Kidney capillary endothelial cell (primary cell): ENCODE measurements at regions not wholly inside any gene's neighbourhood (a gene's known extent, or its start where the extent isn't known, plus 50 kb on each side); places are given as distances from the start of the nearest gene placed in this dataset.
"Not testable (repeated sequence)": the region's sequence is repeated elsewhere in the genome, so short reads cannot be mapped to it uniquely, and the experiment has no call there.

Experiments
- DNase-seq: peaks from one replicate; pipeline ENCODE4 v3.0.0-alpha.2; 2018; ENCODE audit warnings: low spot score

DNA sequence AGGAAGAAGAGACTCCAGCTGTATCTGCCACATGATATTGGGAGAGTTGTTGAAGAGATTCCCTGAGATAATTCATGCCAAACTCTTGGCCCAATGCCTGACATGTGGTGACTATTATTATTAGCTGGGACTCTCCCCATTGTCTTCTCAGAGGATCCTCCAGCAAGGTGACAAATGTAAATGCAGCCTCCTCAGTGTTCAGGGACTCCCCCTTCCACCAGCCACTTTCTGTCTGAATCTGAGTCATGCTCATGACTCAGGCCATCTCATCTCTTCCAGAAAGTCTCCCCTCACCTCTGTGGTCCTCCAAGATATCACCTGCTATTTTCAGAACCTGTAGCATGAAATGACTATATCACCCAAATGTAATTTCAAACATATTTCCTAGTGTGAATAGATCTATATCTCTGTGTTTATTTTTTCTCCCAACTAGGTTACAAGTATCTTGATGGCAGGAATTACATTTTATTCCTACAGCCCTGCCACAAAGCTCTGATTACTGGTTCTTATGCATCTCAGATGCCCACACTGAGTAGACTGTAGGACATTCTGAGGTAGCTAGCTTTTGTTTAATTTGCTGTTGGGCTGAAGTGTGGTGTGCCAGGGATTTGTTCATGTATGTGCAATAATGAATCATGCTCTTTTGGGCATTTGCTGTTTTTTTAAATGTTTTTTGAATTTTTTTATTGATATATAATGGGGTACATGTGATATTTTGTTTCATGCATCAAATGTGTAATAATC lies 126.6 kb upstream of the IL12B start:
- DNase-seq = no peak

DNA sequence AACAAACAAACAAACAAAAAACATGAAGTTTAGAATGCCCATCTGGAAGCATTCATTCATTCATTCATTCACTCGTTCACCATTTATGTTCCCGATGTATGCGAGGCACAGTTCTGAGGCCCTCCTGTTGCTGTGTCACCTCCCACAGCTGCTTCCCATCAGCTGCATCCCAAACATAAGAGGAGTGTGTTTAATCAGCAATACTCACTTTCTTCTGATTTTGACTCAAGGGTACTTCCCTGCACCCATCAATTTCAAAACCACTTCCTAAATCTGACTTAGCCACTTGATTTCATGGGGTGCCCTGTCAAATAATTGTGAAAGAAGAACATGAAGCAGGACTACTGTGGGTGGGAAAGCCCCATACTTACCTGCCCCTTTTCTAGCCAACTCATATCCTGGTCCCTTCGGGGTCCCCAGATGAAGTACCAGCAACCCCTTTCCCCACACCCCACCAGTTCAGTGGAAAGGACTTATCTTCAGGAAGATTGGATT lies 128.0 kb upstream of the IL12B start:
- no peak for DNase-seq

DNA sequence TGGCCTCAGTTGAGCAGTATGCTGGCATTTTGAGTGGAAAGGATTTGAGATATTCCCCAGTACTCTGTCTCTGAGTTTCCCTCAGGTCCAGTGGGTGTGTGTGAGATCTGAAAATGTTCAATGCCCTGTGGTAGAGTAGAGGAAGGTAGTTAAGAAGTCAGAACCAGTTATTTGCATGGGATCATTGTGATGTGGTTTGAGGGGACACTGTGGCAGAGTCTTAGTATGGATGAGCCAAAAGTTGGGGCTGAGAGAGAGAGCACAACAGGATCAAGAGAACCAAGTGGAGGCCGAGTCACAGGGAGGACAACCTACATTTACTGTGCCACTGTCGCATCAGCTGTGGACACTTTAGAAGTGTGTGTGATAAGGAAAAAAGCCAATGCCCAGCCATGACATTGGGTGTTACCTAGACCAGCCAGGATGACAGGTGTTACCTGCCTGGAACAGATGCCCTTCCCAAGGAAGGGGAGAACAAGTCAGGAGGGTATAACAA lies 128.9 kb upstream of the IL12B start:
- DNase-seq = no peak

DNA sequence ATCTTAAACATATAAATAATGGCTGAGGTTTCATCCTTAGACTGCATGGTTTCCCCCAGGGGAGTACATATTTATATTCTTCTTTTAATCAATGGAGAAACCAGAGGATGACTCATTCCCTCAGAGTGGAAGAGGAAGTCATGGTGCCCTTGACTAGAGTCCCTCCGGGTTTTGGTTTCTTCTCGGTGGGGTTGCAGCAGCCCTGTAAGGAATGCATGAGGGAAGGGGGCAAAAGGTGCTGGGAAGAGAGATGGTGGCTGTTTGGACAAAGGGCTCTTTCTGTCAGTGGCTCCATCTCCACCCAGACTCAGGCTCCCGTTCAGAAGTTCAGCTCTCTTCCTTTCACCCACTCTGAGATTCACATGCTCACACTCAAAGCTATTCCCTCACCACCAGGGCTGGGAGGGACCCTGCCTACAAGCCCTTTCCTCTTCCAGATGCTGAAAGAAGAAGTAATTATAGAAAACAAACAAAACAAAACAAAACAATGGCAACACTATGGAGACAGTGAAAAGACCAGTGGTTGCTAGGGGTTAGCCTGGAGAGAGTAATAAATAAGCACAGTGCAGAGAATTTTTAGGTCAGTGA lies 129.8 kb upstream of the IL12B start:
- no peak for DNase-seq

DNA sequence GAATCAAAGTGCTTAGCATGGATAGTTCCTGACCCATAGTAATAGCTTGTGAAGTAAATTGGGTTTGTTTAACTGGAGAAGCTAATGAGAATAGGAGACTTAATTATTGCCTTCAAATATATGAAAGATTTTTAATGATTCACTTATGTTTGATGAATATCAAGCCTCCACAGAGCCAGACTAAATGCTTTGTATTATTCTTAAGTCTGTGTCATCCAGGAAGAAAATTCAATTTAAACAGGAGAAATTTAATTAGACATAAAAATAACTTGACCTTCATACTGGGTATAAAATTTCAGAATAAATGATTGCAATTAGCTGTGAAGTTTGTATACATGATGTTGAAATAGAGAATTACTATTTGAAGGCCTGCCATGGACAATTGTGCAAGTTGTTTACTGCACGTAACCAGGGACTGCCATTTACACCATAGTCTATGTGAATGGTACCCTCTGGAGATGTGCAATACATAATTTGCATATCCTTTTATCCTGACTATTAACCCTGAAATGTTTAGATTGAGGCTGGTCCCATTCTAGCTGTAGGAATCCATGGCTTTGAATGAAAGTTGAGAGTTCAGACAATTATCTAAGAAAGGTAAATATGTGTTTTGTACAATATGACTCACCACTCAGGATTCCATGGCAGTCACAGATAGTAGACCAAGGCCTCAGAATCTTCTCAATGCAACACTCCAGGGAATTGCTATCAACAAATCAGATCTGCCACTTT lies 133.5 kb upstream of the IL12B start:
- no peak for DNase-seq

DNA sequence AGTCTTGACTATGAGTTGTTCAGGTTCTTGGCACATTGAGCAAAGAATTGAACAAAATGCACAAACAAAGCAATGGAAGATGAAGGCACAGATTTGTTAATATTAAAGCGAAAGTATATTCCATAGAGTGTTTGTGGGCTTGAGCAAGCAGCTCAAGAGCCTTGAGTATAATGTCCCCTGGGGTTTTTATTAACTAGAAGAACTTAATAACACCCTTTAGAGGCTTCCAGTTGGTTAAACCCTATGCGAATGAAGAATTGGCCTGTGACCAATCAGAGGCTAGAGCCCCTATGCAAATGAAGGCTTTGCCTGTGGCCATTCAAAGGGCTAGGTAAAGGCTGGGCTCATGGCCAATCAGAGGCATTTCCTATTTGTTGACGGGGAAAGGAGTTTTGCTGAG lies 135.3 kb upstream of the IL12B start:
- no peak for DNase-seq

DNA sequence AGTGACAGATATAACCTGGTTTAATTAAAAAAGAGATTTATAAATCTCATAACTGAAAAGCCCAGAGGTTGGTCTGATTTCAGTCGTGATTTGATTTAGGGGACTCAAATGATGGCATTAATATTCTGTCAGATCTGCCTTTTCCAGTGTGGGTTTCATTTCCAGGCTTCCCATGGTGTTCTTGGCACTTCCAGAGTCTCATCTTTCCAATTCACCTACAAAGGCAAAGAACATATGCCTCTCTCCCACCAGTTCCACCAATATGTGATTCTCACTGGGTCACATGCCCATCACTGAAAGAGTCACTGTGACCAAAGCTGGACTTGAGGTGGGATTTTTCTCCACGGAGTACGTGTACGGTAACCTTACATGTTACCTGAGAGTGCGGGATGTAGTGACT lies 137.4 kb upstream of the IL12B start:
- DNase-seq = no peak

DNA sequence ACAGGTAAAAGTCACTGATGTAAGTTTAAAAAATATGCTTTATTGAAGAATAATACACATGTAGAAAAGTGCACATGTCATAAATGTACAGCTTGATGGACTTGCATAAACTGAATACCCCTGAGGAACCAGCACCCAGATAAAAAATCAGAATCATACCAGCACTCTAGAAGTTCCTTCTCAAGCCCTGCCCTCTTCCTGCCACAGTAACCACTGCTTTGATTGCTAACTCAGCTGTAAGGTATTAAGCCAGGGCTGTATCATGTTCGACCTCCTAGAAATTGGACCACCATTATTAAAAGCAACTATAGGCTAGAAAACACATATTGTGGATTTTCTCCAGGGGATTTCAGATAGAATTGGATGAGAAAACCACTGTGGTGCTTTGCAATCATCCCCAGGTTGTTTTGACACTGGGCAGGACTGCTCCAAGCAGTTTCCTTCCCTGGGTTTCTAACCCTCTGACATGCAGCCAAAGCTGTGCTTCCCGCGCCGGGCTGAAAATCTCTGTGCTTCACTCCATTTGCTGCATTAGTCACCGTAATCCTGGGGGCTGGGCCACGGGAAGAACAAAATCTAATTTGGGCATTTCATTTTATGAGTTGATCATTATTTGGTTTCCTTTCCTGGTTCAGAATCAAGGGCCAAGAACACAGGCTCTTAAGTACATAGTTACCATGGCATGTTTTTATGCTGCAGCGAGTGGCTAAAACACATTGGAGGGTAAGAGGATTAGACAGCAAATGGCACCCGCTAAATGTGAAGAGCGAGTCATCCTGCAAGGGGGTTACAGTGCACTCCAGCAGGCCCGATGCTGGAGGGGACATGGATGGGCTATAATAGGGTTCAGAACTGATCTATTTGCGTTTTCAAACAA lies 139.4 kb upstream of the IL12B start:
- no peak for DNase-seq

DNA sequence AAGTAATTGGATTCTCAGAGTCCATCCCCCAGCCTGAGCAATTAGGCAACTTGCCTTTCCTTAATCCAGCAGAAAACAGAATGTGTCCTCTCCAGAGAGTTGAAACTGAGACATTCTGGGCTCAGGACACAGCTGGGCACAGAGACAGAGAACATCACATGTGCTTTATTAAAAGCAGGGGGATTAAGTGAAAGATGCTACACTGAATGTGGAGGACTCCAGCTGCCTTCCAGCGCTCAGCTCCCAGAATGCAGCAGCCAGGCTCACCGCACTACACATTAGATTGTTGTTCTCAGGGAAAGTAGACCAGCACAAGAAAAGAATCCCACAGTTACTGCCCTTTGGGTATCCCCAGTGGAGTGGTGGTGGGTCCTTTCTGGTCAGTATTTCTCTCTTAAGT lies 141.6 kb upstream of the IL12B start:
- DNase-seq = no peak

DNA sequence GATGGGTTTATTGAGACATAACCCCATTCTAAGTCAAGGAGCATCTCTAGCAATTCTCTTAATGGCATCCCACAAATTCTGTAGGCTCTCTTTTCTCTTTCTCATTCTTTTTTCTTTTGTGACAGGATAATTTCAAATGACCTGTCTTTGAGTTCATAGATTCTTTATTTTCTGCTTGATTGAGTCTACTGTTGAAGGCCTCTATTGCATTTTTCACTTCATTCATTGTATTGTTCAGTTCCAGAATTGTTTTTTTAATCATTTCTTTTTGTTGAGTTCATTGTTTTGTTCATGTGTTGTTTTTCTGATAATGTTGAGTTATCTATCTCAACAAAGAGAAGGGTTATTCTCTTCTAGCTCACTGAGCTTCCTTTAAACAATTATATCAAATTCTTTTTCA lies 144.7 kb upstream of the IL12B start:
- DNase-seq = no peak

DNA sequence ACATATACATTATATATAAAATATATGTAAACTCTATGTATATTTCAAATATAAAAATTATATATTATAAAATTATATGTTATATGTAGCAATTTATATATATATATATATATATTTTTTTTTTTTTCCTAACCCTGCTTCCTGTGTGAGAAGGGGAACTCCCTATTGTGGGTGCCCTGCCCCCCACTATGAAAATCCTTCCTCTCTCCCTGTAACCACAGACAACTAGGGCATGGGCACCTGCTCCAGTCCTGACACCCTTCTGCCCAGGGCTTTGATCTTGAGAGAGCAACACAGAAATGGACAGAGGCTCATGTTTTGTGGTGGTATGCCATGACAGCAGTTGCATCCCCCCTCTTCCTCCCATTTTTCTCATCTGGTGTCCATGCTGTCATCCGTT lies 148.7 kb upstream of the IL12B start:
- DNase-seq = no peak

DNA sequence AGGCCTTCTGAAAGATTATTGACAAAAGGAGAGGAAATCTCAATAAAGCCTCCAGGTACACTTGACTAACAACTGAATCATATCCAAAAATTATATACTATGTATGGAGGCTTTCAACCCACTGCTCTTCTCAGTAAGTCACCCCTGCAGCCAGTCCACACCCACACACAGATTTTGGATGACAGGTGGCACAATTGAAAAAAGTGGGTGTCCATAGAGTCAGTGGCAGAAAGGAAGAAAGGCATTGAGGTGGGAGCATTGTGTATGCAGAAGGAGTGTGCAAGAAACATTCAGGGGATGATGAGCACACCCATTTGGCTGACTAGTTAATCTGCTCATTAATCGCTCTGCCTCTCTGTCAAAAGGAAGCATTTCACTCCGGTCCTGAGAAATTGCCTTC lies 150.6 kb upstream of the IL12B start:
- no peak for DNase-seq

DNA sequence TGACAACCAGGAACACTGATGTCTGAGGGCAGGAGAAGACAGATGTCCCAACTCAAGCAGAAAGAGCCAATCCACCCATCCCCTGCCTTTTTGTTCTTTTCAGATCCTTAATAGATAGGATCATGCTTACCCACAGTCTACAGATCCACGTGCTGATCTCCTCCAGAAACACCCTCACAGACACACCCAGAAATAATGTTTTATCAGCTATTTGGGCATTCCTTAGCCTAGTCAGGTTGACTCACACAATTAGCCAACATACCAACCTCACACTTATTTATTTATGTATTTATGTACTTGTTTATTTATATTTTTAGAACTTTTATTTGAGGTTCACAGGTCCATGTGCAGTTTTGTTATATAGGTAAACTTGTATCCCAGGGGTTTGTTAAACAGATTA lies 151.5 kb upstream of the IL12B start:
- DNase-seq = no peak

DNA sequence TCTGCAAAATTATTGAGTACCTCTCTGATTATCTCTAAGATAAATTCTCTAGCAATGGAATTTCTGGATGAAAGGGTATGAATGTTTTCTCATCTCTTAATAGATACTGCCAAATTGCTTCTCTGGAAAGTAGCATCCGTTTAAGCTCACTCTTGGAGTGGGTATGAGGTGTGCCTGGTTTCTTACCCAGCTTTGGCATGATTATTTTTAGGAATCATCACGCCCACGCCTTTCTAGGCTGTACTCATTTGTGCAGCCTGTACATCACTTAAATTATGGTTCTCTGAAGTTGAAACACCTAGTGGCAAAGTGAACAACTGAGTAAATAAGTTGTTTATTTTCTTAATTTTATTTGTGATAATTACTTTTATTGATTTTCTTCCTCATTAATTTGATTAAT lies 156.5 kb upstream of the IL12B start:
- DNase-seq = no peak

DNA sequence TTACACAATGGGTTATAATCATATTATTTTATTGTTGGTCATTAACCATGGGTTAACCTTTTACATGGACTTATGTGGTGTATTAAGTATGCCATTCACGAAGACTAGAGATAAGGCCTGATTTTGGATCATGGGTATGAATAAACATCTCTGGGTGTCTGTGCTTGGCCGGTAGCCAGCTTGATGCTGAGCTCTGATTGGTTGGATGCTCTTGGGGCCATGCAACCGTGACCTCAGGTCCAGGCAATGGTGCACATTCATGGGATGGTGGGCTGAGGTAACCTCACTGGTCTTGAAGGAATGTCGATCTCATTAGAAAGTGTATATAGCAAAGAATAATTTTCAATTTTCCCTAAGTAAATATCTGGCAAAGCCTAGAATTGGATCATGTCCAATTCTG lies 158.2 kb upstream of the IL12B start:
- no peak for DNase-seq

DNA sequence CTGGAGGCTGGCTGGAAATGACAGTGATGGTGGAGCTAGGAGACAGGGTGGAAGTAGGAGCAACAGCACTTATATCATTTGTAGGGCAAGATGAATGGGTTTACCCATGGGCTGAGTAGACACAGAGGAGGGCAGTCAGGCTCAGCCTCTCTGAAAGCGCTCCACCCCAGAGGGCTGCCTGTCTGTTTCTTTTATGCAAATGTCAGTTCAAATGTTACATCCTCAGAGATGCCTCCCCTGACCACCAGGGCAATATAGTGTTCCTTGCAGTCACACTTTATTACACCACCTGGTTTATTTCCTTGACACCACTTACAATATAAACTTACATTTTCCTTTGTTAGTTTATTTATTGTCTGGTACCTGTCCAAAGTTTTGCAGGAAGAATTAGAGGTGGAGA lies 159.5 kb upstream of the IL12B start:
- DNase-seq = no peak

DNA sequence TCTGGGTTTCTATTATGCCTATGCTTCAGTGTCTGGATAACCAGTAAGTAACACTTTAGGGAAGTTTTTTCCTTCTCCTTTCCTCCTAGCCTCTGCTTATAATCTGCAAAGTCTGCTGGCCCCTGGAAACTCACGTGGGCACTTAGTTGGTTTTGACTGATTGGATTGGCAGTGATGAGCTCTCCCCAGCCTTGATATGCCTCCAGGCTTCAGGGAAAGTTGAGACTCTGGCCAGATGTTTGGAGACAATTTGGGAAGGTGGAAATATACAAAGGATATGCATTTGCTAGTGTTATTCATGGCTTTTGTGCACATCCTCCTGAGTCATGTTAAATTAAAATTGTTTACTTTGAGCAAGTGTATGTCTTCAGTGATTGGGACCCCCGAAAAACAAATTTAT lies 160.2 kb upstream of the IL12B start:
- no peak for DNase-seq

DNA sequence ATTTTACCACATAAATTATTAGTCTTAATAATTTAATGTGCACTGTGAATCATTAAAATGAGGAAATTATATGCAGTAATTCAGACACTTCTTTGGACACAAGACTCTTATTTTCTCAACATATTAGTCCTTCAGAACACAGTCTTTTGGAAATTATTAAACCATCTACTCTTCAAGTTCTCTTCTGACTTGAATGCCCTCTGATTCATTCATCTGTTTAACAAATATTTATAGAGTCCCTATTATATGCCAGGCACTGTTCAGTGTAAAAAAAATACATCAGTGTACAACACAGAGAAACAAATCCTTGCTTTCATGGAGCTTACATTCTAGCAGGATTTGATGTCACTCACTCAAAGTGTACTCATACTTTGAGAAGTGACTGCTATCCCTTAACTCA lies 163.4 kb upstream of the IL12B start:
- DNase-seq = no peak

DNA sequence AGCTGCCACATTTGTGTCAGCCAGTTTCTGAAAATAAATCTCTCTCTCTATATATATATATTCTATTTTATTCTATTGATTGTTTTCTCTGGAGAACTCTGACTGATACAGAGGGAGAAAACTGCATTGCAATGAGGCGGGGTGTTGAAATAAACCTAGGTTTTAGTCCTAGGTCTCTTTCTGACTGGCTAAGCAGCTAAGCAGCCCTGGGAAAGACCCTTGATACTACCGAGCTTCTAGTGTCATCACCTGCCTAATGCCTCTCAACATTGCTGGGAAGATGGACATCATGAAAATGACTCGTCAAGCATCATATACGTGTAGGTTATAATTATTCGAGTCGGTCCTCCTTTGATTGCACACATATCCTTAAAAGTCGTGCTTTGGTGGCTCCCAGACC lies 166.5 kb upstream of the IL12B start:
- DNase-seq = no peak

DNA sequence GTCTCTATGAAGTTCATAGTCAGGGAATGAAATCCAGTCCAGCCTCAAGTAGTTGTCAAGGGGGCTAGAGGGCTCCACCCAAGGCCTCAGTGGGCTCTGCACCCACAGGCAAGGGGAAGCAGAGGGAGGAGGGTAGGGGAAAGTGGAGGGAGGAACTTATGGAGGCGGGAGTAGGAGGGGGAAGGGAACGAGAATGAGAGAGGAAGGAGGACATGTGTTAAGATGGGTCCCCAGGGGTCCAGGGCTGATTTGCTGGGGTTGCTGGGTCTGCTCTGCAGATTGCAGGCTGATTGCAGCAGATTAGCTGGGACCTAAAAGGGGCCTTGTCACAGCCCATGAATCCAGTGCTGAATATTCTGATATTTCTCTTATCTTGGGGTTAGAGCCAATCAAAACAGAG lies 166.9 kb upstream of the IL12B start:
- DNase-seq = no peak

DNA sequence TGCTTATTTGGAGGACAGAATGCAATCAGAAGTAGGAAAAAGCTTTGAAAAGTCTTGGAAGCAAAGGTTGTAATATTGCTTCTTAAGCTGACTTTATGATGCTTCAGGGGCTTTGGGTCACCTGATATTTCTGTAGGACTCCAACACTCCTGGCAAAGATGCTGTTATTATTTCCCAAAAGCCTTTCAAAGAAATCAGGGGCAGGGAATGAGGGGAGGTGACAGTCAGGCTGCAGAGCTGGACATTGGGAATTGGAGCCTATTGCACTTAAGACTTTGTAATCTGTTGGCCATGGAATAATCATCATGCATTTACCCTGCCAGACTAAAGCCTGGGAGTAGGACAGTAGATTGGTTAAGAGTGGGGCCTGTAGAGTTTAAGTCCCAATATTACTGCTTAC lies 168.3 kb upstream of the IL12B start:
- no peak for DNase-seq

DNA sequence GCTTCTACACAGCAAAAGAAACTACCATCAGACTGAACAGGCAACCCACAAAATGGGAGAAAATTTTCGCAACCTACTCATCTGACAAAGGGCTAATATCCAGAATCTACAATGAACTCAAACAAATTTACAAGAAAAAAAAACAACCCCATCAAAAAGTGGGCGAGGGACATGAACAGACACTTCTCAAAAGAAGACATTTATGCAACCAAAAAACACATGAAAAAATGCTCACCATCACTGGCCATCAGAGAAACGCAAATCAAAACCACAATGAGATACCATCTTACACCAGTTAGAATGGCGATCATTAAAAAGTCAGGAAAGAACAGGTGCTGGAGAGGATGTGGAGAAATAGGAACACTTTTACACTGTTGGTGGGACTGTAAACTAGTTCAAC lies 171.8 kb upstream of the IL12B start:
- not testable (repeated sequence) for DNase-seq
